Rectal smooth muscle tissue (tissue), 1 donor: ENCODE measurements at regions not wholly inside any gene's neighbourhood (a gene's known extent, or its start where the extent isn't known, plus 50 kb on each side); places are given as distances from the start of the nearest gene placed in this dataset.
"Not testable (repeated sequence)": the region's sequence is repeated elsewhere in the genome, so short reads cannot be mapped to it uniquely, and the experiment has no call there.

Experiments
- H3K27ac ChIP-seq: one replicate; pipeline ENCODE4 v1.7.0; 2013; ENCODE audit warnings: low read depth, low read length, inconsistent platforms
- H3K27me3 ChIP-seq: one replicate; pipeline ENCODE4 v1.7.0; 2013; ENCODE audit warnings: low read length; ENCODE audit not compliant: control insufficient read depth, insufficient read depth
- H3K36me3 ChIP-seq: one replicate; pipeline ENCODE4 v1.7.0; 2013; ENCODE audit warnings: low read length; ENCODE audit not compliant: control insufficient read depth, insufficient read depth
- H3K4me1 ChIP-seq: one replicate; pipeline ENCODE4 v1.7.0; 2013; ENCODE audit warnings: low read length; ENCODE audit not compliant: control insufficient read depth, insufficient read depth
- H3K4me3 ChIP-seq: one replicate; pipeline ENCODE4 v1.7.0; 2013; ENCODE audit warnings: low read length
- H3K9ac ChIP-seq: one replicate; pipeline ENCODE4 v1.7.0; 2013; ENCODE audit warnings: low read length

DNA sequence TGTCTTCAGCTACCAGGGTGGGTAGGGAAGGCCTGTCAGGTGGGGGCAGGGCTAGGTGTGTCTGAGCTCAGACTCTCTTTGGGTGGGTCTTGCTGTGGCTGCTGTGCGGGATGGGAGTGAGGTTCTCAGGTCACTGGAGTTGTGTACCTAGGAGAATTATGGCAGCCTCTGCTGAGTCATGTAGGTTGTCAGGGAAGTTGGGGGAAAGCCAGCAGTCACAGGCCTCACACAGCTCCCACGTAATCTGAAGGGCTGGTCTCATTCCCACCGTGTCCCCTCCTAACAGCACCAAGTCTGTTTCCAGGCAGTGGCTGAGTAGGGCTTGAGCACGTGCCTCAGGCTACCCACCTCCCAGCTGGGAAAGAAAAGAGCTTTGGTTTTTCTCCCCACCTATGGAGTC is 67.0 kb downstream of the CHCHD4 start:
- no peaks in the 10 kb centered on the region for H3K27me3 ChIP-seq
- no peak overlapping the region for H3K9ac ChIP-seq
- no peaks in the 10 kb centered on the region for H3K36me3 ChIP-seq
- no peak overlapping the region for H3K4me3 ChIP-seq
- H3K4me1 ChIP-seq, result no peaks in the 10 kb centered on the region
- no peak overlapping the region for H3K27ac ChIP-seq

DNA sequence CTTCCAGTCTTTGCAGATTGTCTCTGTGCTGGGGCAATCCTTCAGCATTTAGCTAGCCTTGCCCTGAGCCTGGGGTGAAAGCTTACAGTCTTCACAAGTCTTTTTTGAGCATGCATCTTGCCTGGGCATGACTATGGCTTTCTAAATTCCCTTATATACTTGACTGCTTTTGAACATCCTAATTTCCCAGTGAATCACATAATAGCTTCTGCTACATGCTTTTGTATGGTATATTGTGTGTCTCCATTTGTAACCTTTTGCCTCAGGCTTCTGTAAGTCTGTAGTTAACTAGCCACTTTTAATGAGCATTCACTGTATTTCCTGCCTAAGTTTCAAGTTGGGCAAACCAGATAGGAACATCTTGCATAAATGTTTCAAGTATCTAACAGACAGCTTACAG is 76.8 kb downstream of the CHCHD4 start:
- Histone ChIP-seq H3K4me1 (no peaks in the 10 kb centered on the region), H3K36me3 (no peaks in the 10 kb centered on the region), H3K9ac (no peak overlapping the region), H3K27ac (no peak overlapping the region), H3K4me3 (no peak overlapping the region), H3K27me3 (no peaks in the 10 kb centered on the region)

DNA sequence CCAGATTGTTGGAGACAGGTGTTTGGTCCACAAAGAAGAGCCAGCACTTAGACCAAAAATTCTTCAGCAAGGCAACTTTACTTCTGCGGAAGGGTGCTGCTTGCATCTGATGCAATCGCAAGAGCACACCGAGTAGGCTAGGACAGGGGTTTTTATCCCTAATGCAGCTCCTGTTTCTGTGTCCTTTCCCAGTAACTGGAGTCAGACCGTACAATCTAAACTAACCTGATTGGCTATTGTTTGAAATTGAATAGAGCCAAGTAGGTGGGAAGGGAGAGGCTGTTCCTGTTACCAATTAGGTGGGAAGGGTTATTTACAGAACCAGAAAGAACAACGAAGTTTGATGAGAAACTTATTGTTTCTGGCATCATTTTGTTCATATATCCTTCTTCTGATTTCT is 77.6 kb downstream of the CHCHD4 start:
- Histone ChIP-seq H3K36me3 (no peaks in the 10 kb centered on the region), H3K27me3 (no peaks in the 10 kb centered on the region), H3K27ac (no peak overlapping the region), H3K4me3 (no peak overlapping the region), H3K4me1 (no peaks in the 10 kb centered on the region), H3K9ac (no peak overlapping the region)

DNA sequence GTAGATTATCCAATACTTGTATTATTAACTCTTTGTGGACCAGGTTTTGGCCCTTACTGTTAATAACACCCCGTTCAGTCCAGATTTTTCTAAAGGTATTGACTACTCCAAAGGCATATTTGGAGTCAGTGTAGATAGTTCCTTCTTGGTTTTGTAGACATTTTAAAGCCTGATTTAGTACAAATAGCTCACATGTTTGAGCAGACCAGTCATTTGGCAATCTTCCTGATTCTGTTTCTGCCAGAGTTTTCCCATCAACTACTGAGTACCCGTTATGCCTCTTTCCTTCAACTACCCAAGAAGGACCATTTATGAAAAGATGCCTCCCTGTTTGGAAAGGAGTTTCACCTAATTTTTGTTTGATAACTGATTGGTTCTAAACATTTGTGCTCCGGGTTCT is 82.0 kb downstream of the CHCHD4 start:
- no peaks in the 10 kb centered on the region for H3K27me3 ChIP-seq
- H3K36me3 ChIP-seq, result no peaks in the 10 kb centered on the region
- no peak overlapping the region for H3K27ac ChIP-seq
- no peaks in the 10 kb centered on the region for H3K4me1 ChIP-seq
- H3K4me3 ChIP-seq, result no peak overlapping the region
- no peak overlapping the region for H3K9ac ChIP-seq

DNA sequence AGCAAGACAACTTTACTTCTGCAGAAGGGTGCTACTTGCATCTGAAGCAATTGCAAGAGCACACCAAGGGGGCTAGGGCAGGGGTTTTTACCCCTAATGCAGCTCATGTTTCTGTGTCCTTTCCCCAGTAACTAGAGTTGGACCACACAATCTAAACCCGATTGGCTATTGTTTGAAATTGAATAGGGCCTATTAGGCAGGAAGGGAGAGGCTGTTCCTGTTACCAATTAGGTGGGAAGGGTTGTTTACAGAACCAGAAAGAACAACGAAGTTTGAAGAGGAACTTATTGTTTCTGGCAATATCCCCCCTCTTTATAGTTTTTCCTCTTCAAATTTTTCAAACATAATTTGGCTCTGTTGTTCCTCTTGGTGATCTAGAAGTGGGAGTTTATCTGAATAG is 85.5 kb downstream of the CHCHD4 start:
- no peak overlapping the region for H3K27ac ChIP-seq
- no peak overlapping the region for H3K9ac ChIP-seq
- no peaks in the 10 kb centered on the region for H3K36me3 ChIP-seq
- H3K4me1 ChIP-seq, result no peaks in the 10 kb centered on the region
- no peak overlapping the region for H3K4me3 ChIP-seq
- no peaks in the 10 kb centered on the region for H3K27me3 ChIP-seq

DNA sequence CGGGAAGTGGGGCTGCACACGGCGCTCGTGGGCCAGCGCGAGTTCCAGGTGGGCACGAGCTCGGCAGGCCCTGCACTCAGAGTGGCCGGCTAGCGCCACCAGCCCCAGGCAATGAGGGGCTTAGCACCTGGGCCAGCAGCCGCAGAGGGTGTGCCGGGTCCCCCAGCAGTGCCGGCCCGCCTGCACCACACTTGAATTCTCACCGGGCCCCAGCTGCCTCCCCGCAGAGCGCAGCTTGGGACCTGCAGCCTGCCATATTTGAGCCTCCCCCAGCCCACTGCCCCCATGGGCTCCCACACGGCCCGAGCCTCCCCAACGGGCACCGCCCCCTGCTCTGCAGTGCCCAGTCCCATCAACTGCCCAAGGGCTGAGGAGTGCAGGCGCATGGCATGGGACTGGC is 87.5 kb downstream of the CHCHD4 start:
- H3K4me1 ChIP-seq, result no peaks in the 10 kb centered on the region
- no peak overlapping the region for H3K9ac ChIP-seq
- no peak overlapping the region for H3K27ac ChIP-seq
- no peaks in the 10 kb centered on the region for H3K27me3 ChIP-seq
- no peaks in the 10 kb centered on the region for H3K36me3 ChIP-seq
- H3K4me3 ChIP-seq, result no peak overlapping the region

DNA sequence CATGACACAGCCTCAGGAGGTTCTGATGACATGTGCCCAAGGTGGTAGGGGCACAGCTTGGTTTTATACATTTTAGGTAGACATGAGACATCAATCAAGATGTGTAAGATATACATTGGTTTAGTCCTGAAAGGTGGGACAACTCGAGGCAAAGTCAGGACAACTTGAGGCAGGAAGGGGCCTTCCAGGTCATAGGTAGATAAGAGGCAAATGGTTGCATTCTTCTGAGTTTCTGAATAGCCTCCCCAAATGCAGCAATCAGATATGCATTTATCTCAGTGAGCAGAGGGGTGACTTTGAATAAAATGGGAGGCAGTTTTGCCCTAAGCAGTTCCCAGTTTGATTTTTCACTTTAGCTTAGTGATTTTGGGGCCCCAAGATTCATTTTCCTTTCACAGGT is 91.6 kb downstream of the CHCHD4 start:
- no peak overlapping the region for H3K27ac ChIP-seq
- H3K36me3 ChIP-seq, result no peaks in the 10 kb centered on the region
- H3K9ac ChIP-seq, result no peak overlapping the region
- no peak overlapping the region for H3K4me3 ChIP-seq
- no peaks in the 10 kb centered on the region for H3K4me1 ChIP-seq
- H3K27me3 ChIP-seq, result no peaks in the 10 kb centered on the region

DNA sequence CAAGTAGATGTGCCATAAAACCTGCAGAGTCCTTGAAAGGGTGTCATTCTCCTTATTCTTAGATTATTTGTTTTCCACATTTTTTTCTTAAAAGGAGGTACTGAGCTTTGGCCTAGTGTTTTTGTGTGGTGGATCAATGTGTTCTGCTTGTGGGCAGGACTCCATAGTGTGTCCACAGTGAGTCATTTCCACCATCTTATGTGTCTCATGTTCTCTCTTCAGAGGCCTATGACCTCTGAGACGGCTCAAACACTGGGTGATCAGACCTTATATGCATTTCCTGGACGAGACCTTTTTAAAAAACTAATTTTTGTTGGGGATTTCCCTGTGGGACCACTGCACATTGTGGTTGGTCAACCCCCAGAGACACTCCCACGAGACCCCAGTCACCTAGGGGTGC is 93.4 kb downstream of the CHCHD4 start:
- no peak overlapping the region for H3K27ac ChIP-seq
- H3K4me1 ChIP-seq, result no peaks in the 10 kb centered on the region
- no peaks in the 10 kb centered on the region for H3K36me3 ChIP-seq
- no peak overlapping the region for H3K9ac ChIP-seq
- no peak overlapping the region for H3K4me3 ChIP-seq
- H3K27me3 ChIP-seq, result no peaks in the 10 kb centered on the region

DNA sequence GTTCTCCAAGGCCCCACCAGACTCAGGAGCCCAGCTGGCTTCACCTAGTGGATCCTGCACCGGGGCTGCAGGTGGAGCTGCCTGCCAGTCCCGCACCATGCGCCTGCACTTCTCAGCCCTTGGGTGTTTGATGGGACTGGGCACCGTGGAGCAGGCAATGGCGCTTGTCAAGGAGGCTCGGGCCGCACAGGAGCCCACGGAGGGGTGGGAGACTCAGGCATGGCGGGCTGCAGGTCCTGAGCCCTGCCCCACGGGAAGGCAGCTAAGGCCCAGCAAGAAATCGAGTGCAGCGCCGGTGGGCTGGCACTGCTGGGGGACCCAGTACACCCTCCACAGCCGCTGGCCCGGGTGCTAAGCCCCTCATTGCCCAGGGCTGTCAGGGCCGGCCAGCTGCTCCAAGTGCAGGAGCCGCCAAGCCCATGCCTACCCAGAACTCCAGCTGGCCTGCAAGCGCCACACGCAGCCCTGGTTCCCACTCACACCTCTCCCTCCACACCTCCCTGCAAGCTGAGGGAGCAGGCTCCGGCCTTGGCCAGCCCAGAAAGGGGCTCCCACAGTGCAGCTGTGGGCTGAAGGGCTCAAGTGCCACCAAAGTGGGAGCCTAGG is 95.2 kb downstream of the CHCHD4 start:
- not testable (repeated sequence) for H3K27me3 ChIP-seq, H3K27ac ChIP-seq, H3K4me1 ChIP-seq, H3K9ac ChIP-seq, H3K36me3 ChIP-seq, H3K4me3 ChIP-seq

DNA sequence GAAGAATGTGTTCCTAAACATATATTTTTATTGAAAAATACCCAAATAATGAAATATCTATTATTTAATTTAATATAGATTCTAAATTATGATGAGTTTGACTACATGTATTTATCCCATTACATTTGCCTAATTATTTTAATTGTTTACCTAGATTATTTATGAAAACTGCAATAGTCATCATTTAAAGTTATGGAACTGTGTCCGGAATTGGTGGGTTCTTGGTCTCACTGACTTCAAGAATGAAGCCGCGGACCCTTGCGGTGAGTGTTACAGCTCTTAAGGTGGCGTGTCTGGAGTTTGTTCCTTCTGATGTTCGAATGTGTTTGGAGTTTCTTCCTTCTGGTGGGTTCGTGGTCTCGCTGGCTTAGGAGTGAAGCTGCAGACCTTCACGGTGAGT is 96.5 kb downstream of the CHCHD4 start:
- H3K36me3 ChIP-seq, H3K4me3 ChIP-seq, H3K4me1 ChIP-seq, H3K27ac ChIP-seq, H3K27me3 ChIP-seq, H3K9ac ChIP-seq: not testable (repeated sequence)

DNA sequence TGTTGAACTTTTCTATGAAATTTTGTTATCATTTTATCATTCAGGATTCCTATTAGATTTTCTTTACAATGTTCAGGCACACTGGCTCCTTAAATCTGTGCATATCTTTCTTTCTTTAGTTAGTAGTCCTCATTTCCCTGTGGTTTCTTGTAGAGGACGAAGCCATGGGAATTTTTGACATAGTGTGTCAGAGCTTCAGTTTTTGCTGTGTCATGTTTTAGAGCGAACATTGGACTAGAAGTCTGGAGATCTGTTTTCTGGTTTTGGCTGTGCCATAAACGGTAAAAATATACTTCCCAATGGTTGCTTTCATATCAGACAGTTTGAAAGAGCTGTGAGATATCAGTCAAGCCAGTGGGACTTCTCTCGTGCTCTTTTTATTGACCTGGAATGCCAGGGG is 105.2 kb downstream of the CHCHD4 start:
- Histone ChIP-seq H3K27me3 (no peaks in the 10 kb centered on the region), H3K4me3 (no peak overlapping the region), H3K9ac (no peak overlapping the region), H3K36me3 (no peaks in the 10 kb centered on the region), H3K27ac (no peak overlapping the region), H3K4me1 (no peaks in the 10 kb centered on the region)

DNA sequence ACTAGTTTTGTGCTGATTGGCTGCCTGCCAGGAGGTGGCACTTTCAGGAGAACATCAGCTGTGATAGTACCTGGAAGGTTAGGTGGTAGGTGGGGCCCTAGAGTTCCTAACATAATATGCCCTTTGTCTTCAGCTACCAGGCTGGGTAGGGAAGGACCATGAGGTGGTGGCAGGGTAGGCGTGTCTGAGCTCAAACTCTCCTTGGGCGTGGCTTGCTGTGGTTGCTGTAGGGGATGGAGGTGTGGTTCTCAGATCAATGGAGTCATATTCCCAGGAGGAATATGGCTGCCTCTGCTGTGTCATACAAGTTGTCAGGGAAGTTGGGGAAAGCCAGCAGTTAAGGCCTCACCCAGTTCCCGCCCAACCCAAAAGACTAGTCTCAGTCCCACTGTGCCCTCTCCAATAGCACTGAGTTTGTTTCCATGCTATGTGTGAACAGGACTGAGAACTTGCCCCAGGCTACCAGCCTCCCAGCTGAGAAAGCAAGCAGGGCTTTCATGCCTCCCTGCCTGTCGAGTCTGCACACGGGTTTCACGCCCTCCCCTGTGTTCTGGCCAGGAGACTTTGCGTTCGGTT is 107.7 kb downstream of the CHCHD4 start:
- Histone ChIP-seq H3K4me1 (no peaks in the 10 kb centered on the region), H3K27ac (no peak overlapping the region), H3K27me3 (no peaks in the 10 kb centered on the region), H3K9ac (no peak overlapping the region), H3K4me3 (no peak overlapping the region), H3K36me3 (no peaks in the 10 kb centered on the region)

DNA sequence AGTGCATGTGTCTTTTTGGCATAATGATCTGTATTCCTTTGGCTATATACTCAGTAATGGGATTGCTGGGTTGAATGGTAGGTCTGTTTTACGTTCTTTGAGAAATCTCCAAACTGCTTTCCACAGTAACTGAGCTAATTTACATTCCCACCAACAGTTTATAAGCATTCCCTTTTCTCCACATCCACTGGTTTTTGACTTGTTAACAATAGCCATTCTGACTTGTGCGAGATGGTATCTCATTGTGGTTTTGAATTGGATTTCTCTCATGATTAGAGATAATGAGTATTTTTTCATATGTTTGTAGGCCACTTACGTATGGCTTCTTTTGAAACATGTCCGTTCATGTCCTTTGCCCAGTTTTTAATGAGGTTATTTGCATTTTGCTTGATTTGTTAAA is 117.7 kb downstream of the CHCHD4 start:
- Histone ChIP-seq H3K36me3 (no peaks in the 10 kb centered on the region), H3K9ac (no peak overlapping the region), H3K27me3 (no peaks in the 10 kb centered on the region), H3K27ac (no peak overlapping the region), H3K4me3 (no peak overlapping the region), H3K4me1 (no peaks in the 10 kb centered on the region)
